ENCODE measurements at regions not wholly inside any gene's neighbourhood (a gene's known extent, or its start where the extent isn't known, plus 50 kb on each side); places are given as distances from the start of the nearest gene placed in this dataset.

DNA sequence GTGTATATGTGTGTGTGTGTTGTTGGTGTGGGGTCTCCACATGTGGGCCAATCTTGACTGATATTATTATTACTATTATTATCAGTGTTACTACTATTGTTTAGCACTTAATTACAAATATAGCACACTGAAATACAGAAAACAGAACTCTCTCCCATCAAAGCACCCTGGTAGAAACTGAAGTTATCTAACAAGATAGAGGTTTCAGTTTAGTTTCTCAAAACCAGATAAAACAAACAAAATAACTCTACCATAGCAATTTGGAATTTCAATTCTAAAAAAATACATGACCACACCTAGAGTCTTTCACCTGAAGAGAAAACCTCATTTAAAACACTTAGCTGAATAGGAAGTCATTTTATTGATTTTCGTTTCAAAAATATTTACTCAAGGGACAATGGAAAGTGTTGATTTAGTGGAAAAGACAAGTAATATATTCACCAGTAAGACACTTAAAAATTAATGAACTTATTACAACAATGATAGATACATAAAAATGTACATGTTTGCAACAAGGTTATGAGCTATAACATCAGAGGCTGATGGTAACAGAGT is 252.3 kb downstream of the PDHA2 start:
- no peak for TF ChIP-seq EP300 (IDR thresholded peaks at IDR 0.05; ENCODE audit: low read depth)
- no peak for TF ChIP-seq POLR2AphosphoS5 (IDR thresholded peaks at IDR 0.05)
- intact Hi-C loops (cut with DNase I; ENCODE audit: low total_unique reads) (no loop called here), in situ Hi-C loops (cut with MboI; ENCODE audit: low pct_ligation_motif_present in 1 of 4, low pct_unique_long_range_greater_than_20kb in 1 of 4, low sequenced_read_pairs in 3 of 4) (no loop called here)
- H3K4me1 ChIP-seq = no peaks in the 10 kb centered on the region
- no peaks in the 10 kb centered on the region for H3K9me3 ChIP-seq
- H3K4me3 ChIP-seq = no peak overlapping the region
- H3K27me3 ChIP-seq = no peaks in the 10 kb centered on the region
- no peaks in the 10 kb centered on the region for H3K36me3 ChIP-seq
- DNase-seq = no peak
- H3K27ac ChIP-seq = no peak overlapping the region
- WGBS, 2 donors (ENCODE audit: low coverage in 1 of 2) = 11 to 50% methylated on average over 1 of the region's 1 CpG

DNA sequence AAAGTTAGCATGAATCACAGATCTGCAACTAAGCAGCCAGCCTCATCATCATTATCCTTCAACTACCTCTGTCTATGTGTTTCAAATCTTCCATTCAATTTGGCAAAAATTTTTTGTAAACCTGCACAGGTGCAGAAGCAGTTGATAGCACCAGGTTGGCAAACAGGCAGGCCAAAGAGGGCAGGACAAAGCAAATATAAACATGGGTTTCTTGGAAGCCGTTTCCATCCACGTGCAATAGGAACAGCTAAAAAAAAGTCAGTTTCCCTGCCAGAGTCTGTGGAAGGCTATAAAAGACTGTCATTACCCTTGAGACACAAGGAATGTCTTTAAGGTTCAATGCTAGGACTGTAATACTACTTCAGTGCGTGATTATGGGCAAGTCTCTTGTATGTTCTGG is 253.2 kb downstream of the PDHA2 start:
- in situ Hi-C loops (cut with MboI; ENCODE audit: low pct_ligation_motif_present in 1 of 4, low pct_unique_long_range_greater_than_20kb in 1 of 4, low sequenced_read_pairs in 3 of 4) (no loop called here), intact Hi-C loops (cut with DNase I; ENCODE audit: low total_unique reads) (no loop called here)
- Histone ChIP-seq H3K27ac (no peak overlapping the region), H3K9me3 (no peaks in the 10 kb centered on the region), H3K4me1 (no peaks in the 10 kb centered on the region), H3K36me3 (no peaks in the 10 kb centered on the region), H3K4me3 (no peak overlapping the region), H3K27me3 (no peaks in the 10 kb centered on the region)
- 10 to 20% methylated on average over 3 of the region's 3 CpGs for WGBS, 2 donors (ENCODE audit: low coverage in 1 of 2)
- TF ChIP-seq, protein P1, sequence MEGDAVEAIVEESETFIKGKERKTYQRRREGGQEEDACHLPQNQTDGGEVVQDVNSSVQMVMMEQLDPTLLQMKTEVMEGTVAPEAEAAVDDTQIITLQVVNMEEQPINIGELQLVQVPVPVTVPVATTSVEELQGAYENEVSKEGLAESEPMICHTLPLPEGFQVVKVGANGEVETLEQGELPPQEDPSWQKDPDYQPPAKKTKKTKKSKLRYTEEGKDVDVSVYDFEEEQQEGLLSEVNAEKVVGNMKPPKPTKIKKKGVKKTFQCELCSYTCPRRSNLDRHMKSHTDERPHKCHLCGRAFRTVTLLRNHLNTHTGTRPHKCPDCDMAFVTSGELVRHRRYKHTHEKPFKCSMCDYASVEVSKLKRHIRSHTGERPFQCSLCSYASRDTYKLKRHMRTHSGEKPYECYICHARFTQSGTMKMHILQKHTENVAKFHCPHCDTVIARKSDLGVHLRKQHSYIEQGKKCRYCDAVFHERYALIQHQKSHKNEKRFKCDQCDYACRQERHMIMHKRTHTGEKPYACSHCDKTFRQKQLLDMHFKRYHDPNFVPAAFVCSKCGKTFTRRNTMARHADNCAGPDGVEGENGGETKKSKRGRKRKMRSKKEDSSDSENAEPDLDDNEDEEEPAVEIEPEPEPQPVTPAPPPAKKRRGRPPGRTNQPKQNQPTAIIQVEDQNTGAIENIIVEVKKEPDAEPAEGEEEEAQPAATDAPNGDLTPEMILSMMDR (IDR thresholded peaks at IDR 0.05) = no peak
- no peak for TF ChIP-seq POLR2AphosphoS5 (IDR thresholded peaks at IDR 0.05)
- TF ChIP-seq POLR2A (IDR thresholded peaks at IDR 0.05) = no peak
- TF ChIP-seq EP300 (IDR thresholded peaks at IDR 0.05; ENCODE audit: low read depth) = no peak
- DNase-seq = peak; percentile 8

DNA sequence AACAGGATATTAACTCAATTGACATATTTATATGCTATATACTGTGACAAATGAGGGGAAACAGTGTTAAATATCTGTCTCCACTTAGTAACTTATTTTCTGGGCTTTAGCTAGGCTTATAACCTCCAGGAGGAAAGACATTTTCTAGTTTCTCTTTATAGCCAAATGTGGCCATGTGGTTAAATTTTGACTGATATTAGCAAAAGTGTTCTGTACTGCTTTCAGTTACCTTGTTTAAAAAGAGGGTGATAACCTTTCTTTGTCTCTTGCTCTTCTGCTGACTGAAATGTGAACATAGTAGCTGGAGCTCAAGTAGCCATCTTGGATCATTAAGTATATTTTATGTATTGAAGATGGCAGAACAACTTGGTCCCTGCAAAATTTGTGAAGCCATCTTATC is 253.7 kb downstream of the PDHA2 start:
- H3K27me3 ChIP-seq = no peaks in the 10 kb centered on the region
- H3K9me3 ChIP-seq = no peaks in the 10 kb centered on the region
- H3K4me1 ChIP-seq = no peaks in the 10 kb centered on the region
- intact Hi-C loops (cut with DNase I; ENCODE audit: low total_unique reads) (no loop called here), in situ Hi-C loops (cut with MboI; ENCODE audit: low pct_ligation_motif_present in 1 of 4, low pct_unique_long_range_greater_than_20kb in 1 of 4, low sequenced_read_pairs in 3 of 4) (no loop called here)
- no peak for DNase-seq
- no peak overlapping the region for H3K4me3 ChIP-seq
- no peak overlapping the region for H3K27ac ChIP-seq
- TF ChIP-seq, protein P1 (IDR thresholded peaks at IDR 0.05) = no peak
- TF ChIP-seq POLR2AphosphoS5 (IDR thresholded peaks at IDR 0.05) = no peak
- TF ChIP-seq POLR2A (IDR thresholded peaks at IDR 0.05) = no peak
- TF ChIP-seq EP300 (IDR thresholded peaks at IDR 0.05; ENCODE audit: low read depth) = no peak
- no peaks in the 10 kb centered on the region for H3K36me3 ChIP-seq

DNA sequence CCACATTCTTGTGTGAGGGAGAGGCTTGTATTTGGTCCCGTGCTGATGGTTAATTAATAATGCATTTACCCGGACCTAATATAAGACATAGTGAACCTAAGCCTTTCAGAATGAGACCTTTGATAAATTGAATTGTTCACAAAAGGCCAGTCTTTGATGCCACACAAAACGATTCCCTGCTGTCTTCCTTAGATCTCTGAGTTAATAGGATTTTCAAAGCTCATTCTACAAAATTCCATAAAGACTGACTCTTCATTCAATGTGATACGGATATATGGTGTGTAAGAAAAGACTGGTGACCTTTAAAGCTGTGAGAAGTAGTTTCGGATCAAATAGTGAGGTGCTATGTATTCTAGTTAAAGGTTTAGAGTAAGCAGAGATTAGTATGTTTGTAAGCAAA is 254.3 kb downstream of the PDHA2 start:
- 79 to 83% methylated on average over 5 of the region's 5 CpGs for WGBS, 2 donors (ENCODE audit: low coverage in 1 of 2)
- H3K27ac ChIP-seq = no peak overlapping the region
- no peaks in the 10 kb centered on the region for H3K27me3 ChIP-seq
- H3K9me3 ChIP-seq = no peaks in the 10 kb centered on the region
- DNase-seq = no peak
- in situ Hi-C loops (cut with MboI; ENCODE audit: low pct_ligation_motif_present in 1 of 4, low pct_unique_long_range_greater_than_20kb in 1 of 4, low sequenced_read_pairs in 3 of 4) = no loop called here
- TF ChIP-seq POLR2AphosphoS5 (IDR thresholded peaks at IDR 0.05) (no peak), EP300 (IDR thresholded peaks at IDR 0.05; ENCODE audit: low read depth) (no peak), POLR2A (IDR thresholded peaks at IDR 0.05) (no peak)
- TF ChIP-seq, protein P1 (IDR thresholded peaks at IDR 0.05) = no peak
- no peak overlapping the region for H3K4me3 ChIP-seq
- H3K4me1 ChIP-seq = no peaks in the 10 kb centered on the region
- intact Hi-C loops (cut with DNase I; ENCODE audit: low total_unique reads) = no loop called here
- H3K36me3 ChIP-seq = no peaks in the 10 kb centered on the region

DNA sequence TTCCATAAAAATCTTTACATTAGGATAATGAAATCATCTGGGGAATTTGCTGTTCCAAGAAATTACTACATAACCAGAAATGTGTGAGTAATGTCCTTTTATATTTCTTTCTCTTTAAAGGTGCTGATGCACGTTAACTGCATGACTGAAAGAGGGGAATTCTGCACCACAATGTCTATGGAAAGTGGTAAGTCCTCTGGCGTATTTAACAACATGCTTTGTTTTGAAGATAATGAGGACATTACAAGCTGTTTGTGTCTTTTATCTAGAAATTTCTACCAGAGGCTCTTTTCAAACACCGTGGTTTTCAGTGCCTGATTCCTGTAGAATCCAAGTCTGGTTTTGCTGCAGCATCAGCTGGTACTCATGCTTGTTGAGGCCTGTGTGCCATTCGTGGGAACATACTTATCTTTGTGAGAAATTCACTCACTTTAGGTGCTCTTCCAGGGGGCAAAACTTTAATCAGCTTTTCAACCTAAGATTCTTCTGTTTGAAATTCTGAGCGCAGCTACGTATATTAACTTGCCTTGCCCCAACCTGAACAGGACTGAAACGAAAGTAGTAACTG is 257.2 kb downstream of the PDHA2 start:
- intact Hi-C loops (cut with DNase I; ENCODE audit: low total_unique reads) (no loop called here), in situ Hi-C loops (cut with MboI; ENCODE audit: low pct_ligation_motif_present in 1 of 4, low pct_unique_long_range_greater_than_20kb in 1 of 4, low sequenced_read_pairs in 3 of 4) (no loop called here)
- no peak for TF ChIP-seq EP300 (IDR thresholded peaks at IDR 0.05; ENCODE audit: low read depth)
- no peak for TF ChIP-seq POLR2AphosphoS5 (IDR thresholded peaks at IDR 0.05)
- TF ChIP-seq, protein P1 (IDR thresholded peaks at IDR 0.05) = no peak
- TF ChIP-seq POLR2A (IDR thresholded peaks at IDR 0.05) = no peak
- no peaks in the 10 kb centered on the region for H3K9me3 ChIP-seq
- no peak overlapping the region for H3K27ac ChIP-seq
- H3K36me3 ChIP-seq = no peaks in the 10 kb centered on the region
- H3K27me3 ChIP-seq = no peaks in the 10 kb centered on the region
- H3K4me1 ChIP-seq = no peaks in the 10 kb centered on the region
- no peak overlapping the region for H3K4me3 ChIP-seq
- 80 to 84% methylated on average over 7 of the region's 7 CpGs for WGBS, 2 donors (ENCODE audit: low coverage in 1 of 2)
- DNase-seq = no peak

Measured in transverse colon (tissue), 4 donors.